GM19351 (cell line): ENCODE measurements at regions not wholly inside any gene's neighbourhood (a gene's known extent, or its start where the extent isn't known, plus 50 kb on each side); places are given as distances from the start of the nearest gene placed in this dataset.
"Not testable (repeated sequence)": the region's sequence is repeated elsewhere in the genome, so short reads cannot be mapped to it uniquely, and the experiment has no call there.

Experiments used
- ATAC-seq: cut with Tn5 transposase; IDR thresholded peaks from one replicate; pipeline ENCODE4 v1.9.1; 2021; ENCODE audit warnings: mild to moderate bottlenecking, moderate library complexity; ENCODE audit not compliant: unreplicated experiment

DNA sequence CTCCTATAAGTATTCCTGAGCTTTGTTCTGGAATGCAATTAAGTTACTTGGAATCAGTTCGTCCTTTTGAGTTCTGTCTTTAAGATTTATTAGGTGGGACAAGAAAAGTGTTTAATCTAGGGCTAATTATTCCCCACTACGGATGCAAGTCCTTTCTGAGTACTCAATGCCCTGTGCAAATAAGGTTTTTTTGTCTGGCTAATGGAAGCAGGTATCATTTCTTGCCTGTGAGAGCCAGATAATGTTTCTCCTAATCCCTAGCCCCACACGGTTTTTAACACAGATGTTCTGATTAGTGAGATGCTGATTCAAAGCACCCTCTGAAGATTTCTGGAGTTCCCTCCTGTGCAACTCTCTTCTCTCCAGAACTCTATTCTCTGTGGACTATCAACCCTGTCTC is 296.6 kb upstream of the PRICKLE1 start:
- ATAC-seq, result no peak

DNA sequence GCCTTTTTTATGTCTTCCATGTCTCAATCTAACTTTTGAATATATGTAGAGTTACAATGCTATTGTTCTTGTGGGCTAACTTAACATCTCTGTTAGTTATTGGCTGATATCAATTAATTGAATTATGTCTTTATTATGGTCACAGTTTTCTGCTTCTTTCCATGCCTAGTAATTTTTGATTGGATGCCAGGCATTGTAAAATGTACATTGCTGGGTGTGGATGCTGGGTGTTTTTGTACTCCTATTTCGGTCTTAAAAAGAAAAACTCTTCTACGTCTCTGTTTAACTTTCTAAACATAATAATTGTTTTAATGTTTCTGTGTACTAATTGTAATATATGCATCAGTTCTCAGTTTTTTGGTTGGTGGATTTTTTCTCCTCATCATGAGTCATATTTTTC is 296.1 kb upstream of the PRICKLE1 start:
- no peak for ATAC-seq

DNA sequence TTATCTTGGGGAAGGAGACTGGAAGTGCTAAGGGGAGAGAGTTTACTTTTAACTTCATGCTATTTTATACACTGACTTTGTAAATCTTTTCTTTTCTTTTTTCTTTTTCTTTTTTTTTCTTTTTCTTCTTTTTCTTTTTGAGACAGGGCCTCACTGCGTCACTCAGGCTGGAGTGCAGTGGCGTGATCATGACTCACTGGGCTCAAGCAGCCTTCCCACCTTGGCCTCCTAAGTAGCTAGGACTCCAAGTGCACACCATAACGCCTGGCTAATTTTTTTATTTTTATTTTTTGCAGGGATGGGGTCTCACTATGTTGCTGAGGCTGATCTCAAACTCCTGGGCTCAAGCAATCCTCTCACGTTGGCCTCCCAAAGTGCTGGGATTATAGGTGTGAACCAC is 294.6 kb upstream of the PRICKLE1 start:
- no peak for ATAC-seq

DNA sequence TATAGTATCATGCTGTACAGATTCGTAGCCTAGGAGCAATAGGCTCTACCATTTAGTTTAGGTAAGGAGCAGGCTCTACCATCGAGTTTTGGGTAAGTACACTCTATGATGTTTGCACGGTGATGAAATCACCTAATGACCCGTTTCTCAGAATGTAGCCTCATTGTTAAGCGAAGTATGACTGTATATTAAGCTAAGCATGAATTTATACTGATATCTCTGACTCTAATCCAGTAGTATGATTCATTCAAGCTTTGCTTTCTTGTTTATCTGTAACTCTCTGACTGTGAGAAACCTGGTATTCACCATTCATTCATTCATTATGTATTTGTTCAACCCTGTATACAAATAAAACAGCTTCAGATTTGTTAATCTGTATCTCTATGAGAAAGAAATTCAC is 283.9 kb upstream of the PRICKLE1 start:
- no peak for ATAC-seq

DNA sequence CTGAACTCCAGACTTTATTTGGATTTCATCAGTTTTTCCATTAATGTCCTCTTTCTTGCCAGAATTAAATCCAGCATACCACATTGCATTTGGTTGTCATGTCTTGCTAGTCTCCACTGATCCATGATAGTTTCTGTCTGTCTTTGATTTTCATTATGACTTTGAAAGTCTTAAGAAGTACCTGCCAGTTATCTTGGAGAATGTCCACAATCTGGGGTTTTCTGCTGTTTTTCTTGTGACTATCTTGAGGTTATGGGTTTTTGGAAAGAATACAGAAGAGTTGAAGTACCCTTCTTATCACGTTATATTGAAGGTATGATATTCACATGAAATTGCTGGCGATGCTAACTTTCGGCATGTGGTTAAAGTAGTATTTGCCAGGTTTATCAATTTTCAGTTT is 282.3 kb upstream of the PRICKLE1 start:
- no peak for ATAC-seq

DNA sequence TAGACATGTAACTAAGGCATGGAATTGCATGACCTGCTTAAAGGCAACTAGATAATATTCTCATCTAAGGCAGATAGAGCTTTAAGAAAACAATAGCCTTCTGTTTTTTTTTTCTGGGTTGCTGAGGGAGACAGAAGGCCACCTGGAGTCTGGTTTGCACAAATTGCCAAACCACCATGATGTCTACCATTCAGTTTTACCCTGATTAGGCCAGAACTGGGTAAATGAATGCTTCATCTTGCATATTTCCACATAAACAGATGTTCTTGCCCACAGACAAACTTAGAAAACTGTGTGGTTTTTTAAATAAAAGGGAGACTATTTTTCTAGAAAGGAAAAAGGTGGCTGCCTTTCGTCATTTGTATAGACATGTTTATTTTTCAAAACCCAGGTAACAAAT is 278.7 kb upstream of the PRICKLE1 start:
- ATAC-seq, result no peak

DNA sequence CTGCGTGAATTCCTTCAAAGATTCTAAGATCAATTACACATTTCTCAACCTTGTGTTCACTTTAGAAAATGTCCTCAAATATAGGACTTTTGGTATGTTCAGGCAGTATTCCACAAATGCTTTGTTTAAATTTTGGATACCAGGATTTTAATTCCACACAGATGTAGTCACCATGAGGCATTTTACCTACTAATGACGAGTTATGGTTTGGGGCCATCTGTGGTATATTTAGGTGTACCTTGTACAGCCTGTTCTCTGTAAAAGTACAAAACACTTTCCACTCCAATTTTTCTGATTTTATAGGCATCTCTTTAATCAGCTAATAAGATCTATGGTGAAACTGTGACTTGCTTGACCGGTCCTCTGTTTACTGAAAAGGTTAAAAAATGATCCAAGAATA is 275.7 kb upstream of the PRICKLE1 start:
- ATAC-seq, result no peak

DNA sequence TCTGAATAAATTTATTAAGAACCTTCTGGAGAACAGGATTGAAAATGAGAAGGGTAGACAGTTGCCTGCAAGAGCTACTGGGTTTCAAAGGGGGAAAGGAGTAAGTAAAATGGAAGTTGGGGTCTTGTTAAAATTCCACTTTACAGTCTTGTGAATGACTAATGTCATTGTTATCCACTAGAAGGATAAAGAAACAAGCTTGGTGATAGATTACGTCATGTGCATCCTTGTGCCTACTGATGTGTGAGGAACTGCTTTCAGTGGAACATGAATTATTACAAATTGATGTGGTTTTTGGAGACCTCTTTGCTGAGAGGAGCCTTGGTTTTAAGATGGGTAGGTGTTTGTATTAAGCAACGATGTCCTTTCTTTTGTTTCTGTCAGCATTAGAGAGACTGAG is 272.5 kb upstream of the PRICKLE1 start:
- no peak for ATAC-seq

DNA sequence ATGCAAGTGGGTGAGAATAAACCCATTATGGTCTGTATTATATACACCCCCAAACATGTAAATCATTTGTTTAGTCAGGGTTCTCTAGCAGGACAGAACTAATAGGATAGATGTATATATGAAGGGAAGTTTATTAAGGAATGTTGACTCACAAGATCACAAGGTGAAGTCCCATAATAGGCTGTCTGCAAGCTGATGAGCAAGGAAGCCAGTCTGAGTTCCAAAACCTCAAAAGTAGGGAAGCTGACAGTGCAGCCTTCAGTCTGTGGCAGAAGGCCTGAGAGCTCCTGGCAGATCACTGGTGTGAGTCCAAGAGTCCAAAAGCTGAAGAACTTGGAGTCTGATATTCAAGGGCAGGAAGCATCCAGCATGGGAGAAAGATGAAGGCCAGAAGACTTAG is 270.8 kb upstream of the PRICKLE1 start:
- not testable (repeated sequence) for ATAC-seq

DNA sequence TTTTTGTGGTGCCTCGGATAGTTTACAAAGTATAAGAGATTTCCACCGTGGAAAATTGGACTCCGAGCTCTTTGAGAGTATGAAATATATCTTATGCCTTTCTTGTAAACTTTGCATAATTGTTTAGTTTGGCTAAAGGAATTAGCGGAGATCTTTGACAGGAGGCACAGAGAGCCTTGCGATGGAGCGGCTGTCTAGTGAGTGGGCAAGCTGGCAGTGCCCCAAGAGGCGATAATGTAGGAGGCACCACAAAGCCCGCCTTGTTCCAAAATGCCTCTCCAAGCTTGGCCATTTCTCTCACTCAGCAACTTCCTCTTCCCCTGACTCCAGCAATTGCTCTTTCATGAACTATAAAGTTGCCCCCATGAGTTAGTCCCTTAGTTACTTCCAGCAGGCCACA is 270.1 kb upstream of the PRICKLE1 start:
- ATAC-seq, result no peak

DNA sequence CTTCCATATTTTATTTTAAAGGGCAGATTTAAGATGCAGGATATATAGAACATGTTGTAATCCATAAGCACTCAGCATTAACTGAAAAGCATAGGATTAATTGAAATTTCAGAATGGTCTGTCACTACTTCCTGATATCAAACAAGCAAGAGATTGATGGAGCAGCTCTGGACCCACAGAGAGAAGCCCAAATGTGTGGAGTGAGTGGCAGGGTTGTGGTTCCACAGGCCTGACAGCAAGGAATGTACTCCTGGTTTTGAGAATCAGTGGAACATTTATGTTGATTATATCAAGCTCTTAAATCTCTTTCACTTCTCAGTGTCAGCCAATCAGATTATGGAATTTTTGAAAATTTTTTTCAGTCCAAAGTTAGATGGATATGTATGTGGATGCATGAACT is 267.6 kb upstream of the PRICKLE1 start:
- no peak for ATAC-seq

DNA sequence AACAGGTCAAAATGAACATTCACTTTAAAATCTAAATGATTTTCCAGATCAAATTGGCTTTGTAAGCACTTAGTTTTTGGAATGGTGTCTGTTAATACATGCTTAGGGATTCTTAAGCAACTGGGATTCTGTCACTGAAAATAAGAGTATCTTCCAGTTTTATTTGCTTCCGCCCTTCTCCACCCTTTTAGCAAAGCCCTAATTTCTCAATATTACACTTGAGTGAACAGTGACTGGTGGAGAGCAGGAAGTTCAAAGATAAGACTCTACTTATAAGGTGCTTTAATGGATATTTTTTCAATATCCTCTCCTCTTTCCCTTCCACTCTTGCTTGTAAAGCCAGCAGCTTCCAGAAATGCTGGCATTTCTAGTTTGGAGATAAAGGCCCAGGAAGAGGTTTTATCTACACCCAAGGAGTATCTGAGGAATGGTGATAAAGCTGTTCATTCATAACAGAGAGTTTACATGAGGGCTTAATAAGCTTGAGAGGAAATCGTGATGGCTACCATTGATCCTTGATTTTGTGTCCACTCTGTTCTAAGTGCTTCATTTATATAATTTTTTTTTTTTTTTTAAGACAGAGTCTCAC is 265.9 kb upstream of the PRICKLE1 start:
- ATAC-seq, result no peak

DNA sequence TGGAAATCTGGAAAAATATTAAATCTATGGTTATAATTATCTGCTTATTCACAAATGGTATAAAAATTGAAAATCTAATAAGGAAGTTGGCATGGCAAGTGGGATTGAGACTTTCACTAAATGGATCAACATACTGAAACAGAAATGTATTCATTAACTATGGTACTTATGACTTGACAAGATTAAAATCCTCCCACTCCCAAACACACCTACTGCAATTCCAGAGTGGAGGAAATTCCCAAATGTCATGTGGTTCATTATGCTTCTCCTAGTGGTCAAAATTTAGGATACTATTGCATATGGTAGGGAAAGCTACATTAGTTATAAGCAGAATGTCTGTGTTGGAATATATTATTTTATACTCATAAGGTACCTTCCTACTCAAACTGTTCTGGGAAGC is 265.3 kb upstream of the PRICKLE1 start:
- ATAC-seq, result no peak

DNA sequence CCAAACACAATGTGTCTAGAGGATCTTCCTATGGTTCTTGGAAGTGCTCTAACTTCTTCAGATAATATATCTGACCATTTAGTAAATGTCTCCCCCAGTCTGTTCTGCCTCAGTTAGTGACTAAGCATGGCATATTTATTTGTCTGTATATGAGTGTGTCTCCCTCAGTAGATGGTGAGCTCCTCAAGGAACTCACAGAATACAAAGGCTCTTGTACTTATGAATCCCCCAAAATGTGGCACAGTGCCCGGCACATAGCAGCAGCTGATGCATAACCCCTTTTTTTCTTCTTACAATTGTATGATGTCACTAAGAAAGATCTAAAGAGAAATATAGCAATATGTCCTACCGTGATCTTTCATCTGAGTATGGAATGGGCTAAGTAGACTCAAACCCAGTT is 264.7 kb upstream of the PRICKLE1 start:
- ATAC-seq, result no peak

DNA sequence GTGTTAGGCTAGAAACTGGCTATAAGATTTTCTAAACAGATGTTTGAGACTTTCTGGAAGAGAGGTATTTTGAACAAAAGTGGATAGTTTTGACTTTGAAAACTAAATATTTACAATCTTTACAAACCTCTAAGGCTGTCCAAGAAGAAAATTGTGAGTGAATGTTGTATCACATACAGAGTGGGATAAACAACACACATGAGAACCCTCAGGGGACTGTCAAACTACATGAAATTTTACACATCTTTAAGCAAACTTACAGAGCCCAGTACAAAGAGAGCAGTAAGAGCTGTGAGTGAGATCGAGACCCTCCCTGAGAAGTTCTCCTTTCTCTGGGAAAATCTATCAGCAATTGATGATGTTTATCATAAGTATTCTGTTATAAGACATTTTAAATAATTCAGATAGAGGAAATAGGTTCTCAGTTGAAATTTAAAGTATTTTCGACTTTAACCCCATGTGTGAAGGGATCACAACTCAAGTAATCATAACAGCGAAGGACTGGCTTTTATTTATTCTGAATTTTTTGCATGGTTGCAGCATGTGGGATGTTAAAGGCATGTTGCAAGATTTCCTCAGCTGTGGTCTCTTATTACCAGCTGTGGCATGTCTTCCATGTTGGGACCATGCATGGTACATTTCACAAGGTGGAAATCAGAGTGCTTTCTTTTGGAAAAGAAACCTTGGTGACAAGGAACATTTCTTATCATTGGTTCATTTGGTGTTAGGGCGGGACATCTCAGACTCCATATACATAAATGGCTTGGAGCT is 264.0 kb upstream of the PRICKLE1 start:
- no peak for ATAC-seq

DNA sequence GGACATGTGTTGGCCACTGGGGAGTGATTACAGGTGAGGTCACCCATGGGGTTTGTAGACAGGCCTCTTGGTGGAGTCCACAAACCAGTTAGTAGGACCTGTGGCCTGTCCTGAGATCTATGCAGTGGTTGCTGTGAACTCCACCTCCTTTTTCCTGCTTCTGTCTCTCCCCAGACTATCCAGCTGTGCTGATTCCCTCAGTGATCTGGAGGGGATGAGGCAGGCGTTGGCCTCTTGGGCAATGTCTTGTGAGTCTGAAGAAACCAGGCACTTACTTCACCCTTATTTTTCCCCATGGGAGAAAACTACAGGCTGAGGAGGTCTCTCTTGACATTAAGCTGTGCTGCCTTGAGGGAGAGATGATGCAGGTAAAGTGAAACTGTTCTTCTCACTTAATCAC is 257.2 kb upstream of the PRICKLE1 start:
- ATAC-seq, result no peak

DNA sequence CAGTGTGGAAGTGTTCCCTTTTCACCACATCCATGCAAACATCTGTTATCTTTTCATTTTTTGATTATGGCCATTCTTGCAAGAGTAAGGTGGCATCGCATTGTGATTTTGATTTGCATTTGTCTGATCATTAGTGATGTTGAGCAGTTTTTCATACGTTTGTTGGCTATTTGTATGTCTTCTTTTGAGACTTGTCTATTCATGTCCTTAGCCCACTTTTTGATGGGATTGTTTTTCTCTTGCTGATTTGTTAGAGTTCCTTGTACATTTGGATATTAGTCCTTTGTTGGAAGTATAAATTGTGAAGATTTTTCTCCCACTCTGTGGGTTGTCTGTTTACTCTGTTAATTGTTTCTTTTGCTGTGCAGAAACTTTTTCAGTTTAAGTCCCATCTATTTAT is 244.5 kb upstream of the PRICKLE1 start:
- no peak for ATAC-seq

DNA sequence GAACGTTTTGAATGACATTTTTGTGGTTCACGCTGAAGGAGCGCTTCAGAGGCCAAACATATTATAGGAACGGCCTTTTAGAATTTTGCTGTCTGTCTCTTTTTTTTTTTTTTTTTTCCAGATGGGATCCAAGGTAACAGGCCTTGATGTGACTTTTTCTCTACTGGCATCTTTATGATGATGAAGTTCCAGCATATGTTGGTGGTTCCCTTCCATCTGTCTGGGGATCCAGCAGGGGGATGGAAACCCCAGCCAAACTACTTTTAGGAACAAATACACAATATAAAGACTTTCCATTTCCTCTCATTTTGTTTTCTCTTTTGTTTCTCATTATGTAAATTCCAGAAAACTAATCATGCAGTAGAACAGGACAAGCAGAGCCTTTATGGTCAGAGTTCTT is 239.3 kb upstream of the PRICKLE1 start:
- no peak for ATAC-seq

DNA sequence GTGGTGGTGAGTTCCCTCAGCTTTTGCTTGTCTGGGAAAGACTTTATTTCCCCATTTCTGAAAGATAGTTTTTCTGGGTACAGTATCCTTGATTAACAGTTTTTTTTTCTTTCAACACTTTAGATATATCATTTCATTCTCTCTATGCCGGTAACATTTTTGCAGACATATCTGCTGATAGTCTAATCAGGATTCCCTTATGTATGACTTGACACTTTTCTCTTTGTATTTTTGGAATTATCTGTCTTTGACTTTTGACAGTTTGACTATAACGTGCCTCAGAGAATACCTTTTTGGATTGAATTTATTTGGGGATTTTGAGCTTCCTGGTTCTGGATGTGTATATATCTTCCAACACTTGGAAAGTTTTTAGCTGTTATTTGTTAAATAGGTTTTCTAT is 234.8 kb upstream of the PRICKLE1 start:
- no peak for ATAC-seq

DNA sequence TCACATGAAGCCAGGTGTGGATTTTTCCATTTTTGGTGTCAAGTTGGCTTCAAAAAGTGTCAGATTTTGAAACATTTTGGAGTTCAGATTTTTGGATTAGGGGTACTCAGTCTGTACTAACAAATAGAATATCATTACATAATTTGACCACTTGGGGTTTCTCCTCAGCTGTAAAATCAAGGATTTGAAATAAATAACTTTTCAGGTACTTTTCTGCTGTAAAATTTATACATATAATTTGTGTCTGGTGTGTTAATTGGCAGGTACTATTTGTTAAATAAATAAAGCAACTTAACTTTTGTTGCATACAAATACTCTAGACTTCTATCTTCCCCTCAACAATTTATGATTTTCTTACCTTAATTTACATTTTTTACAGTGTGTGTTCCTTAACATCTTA is 234.1 kb upstream of the PRICKLE1 start:
- no peak for ATAC-seq

DNA sequence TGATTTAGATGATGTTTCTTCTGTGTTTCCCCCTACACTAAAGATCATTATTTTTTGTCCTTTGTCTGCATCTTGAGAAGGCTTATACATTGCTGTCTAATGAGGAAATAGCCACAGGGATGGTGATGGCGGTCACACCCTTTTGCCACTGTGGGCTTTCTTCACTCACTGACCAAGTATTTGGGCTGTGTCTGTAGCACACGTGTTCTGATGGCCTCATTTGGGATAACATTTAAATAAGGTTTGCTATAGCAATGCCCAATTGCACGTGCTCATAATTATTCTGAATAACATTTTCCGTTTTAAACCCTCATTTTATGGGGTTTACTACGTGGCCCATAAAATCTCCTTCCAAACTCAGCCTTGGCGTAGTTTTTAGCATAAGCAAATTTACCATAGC is 230.3 kb upstream of the PRICKLE1 start:
- no peak for ATAC-seq

DNA sequence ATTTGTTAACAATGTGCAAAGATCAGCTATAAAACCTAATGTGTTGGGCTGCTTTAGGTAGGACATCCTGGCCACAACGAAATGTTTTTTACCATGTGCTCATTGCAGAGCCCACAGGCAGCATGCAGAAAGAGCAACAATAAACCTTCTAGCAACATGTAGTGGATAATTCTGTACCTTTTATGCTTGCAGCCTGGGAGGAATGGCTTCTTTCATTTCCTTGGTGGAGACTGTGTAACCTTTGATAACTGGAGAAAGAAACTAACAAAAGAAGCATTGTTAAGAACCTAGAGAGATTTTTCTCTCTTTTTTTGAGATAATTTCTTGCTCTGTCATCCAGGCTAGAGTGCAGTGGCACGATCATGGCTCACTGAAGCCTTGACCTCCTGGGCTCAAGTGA is 225.5 kb upstream of the PRICKLE1 start:
- no peak for ATAC-seq

DNA sequence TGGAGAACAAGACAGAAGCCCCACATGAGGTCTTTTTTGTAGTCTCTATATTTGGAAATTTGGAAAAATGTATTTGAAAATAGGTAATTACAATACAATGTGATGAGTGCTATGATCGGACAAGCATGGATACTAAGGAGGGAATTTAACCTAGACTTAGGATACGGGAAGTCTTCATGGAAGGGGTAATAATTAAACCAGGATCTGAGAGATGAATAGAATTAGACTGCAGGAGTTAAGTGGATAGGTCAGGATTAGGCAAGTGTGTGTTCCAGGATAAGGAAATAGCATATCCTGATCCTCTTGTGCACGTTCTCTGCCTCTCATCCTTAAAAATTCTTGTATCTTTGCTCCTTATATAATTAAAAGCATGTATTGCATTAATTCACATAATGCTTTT is 223.3 kb upstream of the PRICKLE1 start:
- ATAC-seq, result no peak
